ENCODE measurements at regions not wholly inside any gene's neighbourhood (a gene's known extent, or its start where the extent isn't known, plus 50 kb on each side); places are given as distances from the start of the nearest gene placed in this dataset.

GRCh38 chr5:3216386-3216785 is 379.2 kb upstream of the IRX1 start:
- DNase-seq: no peak
- no peaks in the 10 kb centered on the region for H4K20me1 ChIP-seq (ENCODE audit: insufficient read depth, low read length)
- H3K9me3 ChIP-seq (ENCODE audit: insufficient read depth, low read length, severe bottlenecking): no peaks in the 10 kb centered on the region

DNA sequence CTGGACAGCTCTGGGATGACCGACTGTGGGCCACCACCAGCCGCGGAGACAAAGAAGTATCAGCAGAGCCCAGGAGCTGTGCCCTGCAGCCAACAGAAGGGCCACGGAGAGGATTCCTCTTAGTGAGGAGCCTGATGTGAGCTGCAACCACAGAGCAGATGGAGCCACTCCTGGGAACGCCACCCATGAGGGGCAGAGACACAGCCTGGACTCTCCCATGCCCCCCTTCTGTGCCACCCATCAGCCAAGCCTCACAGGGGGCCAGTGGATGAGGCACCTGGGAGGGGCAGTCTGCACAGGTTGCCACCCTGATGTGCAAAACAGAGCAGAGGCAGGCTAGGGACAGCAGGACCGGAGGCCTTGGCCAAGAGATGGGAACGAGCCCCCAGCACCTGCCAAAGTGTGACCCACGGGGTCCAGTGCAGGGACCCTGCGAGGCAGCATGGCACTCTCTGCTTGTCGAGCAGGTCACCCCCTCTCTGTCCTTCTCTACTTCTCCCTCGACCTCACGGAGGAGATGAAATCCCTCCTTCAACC is 380.7 kb upstream of the IRX1 start:
- H3K36me3 ChIP-seq (ENCODE audit: insufficient read depth, low read length): no peaks in the 10 kb centered on the region

More at GRCh38 chr5:3216386-3216785, 379.2 kb upstream of the IRX1 start:
- ATAC-seq (ENCODE audit: insufficient read depth, low read depth): no peak
- no peaks in the 10 kb centered on the region for H3K36me3 ChIP-seq (ENCODE audit: insufficient read depth, low read length)
- H3K4me2 ChIP-seq (ENCODE audit: insufficient read depth, low read length): no peak overlapping the region
- H3K27me3 ChIP-seq (ENCODE audit: insufficient read depth, low read length, poor library complexity): no peaks in the 10 kb centered on the region
- H3K79me2 ChIP-seq (ENCODE audit: insufficient read depth, low read length): no peaks in the 10 kb centered on the region
- no peak overlapping the region for H3K4me3 ChIP-seq (ENCODE audit: low read depth in 1 of 2, low read length in 2 of 2)
- TF ChIP-seq, protein P1, sequence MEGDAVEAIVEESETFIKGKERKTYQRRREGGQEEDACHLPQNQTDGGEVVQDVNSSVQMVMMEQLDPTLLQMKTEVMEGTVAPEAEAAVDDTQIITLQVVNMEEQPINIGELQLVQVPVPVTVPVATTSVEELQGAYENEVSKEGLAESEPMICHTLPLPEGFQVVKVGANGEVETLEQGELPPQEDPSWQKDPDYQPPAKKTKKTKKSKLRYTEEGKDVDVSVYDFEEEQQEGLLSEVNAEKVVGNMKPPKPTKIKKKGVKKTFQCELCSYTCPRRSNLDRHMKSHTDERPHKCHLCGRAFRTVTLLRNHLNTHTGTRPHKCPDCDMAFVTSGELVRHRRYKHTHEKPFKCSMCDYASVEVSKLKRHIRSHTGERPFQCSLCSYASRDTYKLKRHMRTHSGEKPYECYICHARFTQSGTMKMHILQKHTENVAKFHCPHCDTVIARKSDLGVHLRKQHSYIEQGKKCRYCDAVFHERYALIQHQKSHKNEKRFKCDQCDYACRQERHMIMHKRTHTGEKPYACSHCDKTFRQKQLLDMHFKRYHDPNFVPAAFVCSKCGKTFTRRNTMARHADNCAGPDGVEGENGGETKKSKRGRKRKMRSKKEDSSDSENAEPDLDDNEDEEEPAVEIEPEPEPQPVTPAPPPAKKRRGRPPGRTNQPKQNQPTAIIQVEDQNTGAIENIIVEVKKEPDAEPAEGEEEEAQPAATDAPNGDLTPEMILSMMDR (IDR thresholded peaks at IDR 0.05; ENCODE audit: borderline replicate concordance, extremely low read depth, low read length, poor library complexity, severe bottlenecking): no peak
- no peak for TF ChIP-seq EZH2 (IDR thresholded peaks at IDR 0.05; ENCODE audit: borderline replicate concordance, low read depth, low read length, severe bottlenecking)
- no peak overlapping the region for H3K9ac ChIP-seq (ENCODE audit: low read depth, low read length)
- no peak overlapping the region for H3K27ac ChIP-seq (ENCODE audit: low read length)
- H3K4me1 ChIP-seq (ENCODE audit: insufficient read depth, low read length): no peaks in the 10 kb centered on the region
- no peak overlapping the region for H2AFZ ChIP-seq (ENCODE audit: low read depth, low read length)

GRCh38 chr5:3214396-3214795 is 381.2 kb upstream of the IRX1 start:
- no peaks in the 10 kb centered on the region for H3K4me1 ChIP-seq (ENCODE audit: insufficient read depth, low read length)
- no peaks in the 10 kb centered on the region for H3K36me3 ChIP-seq (ENCODE audit: insufficient read depth, low read length)
- DNase-seq (no peak), ATAC-seq (ENCODE audit: insufficient read depth, low read depth) (no peak)
- TF ChIP-seq EZH2 (IDR thresholded peaks at IDR 0.05; ENCODE audit: borderline replicate concordance, low read depth, low read length, severe bottlenecking): no peak
- TF ChIP-seq, protein P1 (IDR thresholded peaks at IDR 0.05; ENCODE audit: borderline replicate concordance, extremely low read depth, low read length, poor library complexity, severe bottlenecking): no peak
- no peaks in the 10 kb centered on the region for H3K27me3 ChIP-seq (ENCODE audit: insufficient read depth, low read length, poor library complexity)
- H3K4me2 ChIP-seq (ENCODE audit: insufficient read depth, low read length): no peak overlapping the region
- no peak overlapping the region for H3K4me3 ChIP-seq (ENCODE audit: low read depth in 1 of 2, low read length in 2 of 2)
- no peak overlapping the region for H3K9ac ChIP-seq (ENCODE audit: low read depth, low read length)
- H3K79me2 ChIP-seq (ENCODE audit: insufficient read depth, low read length): no peaks in the 10 kb centered on the region
- no peak overlapping the region for H2AFZ ChIP-seq (ENCODE audit: low read depth, low read length)
- no peak overlapping the region for H3K27ac ChIP-seq (ENCODE audit: low read length)
- H3K9me3 ChIP-seq (ENCODE audit: insufficient read depth, low read length, severe bottlenecking): no peaks in the 10 kb centered on the region
- H4K20me1 ChIP-seq (ENCODE audit: insufficient read depth, low read length): no peaks in the 10 kb centered on the region

More for the DNA sequence above, 380.7 kb upstream of the IRX1 start:
- H3K27ac ChIP-seq (ENCODE audit: low read length): no peak overlapping the region
- no peaks in the 10 kb centered on the region for H3K79me2 ChIP-seq (ENCODE audit: insufficient read depth, low read length)
- no peaks in the 10 kb centered on the region for H3K27me3 ChIP-seq (ENCODE audit: insufficient read depth, low read length, poor library complexity)
- H3K4me3 ChIP-seq (ENCODE audit: low read depth in 1 of 2, low read length in 2 of 2): no peak overlapping the region
- ATAC-seq (ENCODE audit: insufficient read depth, low read depth) (no peak), DNase-seq (no peak)
- H4K20me1 ChIP-seq (ENCODE audit: insufficient read depth, low read length): no peaks in the 10 kb centered on the region
- TF ChIP-seq, protein P1 (IDR thresholded peaks at IDR 0.05; ENCODE audit: borderline replicate concordance, extremely low read depth, low read length, poor library complexity, severe bottlenecking): no peak
- H3K4me2 ChIP-seq (ENCODE audit: insufficient read depth, low read length): no peak overlapping the region
- no peak overlapping the region for H3K9ac ChIP-seq (ENCODE audit: low read depth, low read length)
- no peak overlapping the region for H2AFZ ChIP-seq (ENCODE audit: low read depth, low read length)
- H3K4me1 ChIP-seq (ENCODE audit: insufficient read depth, low read length): no peaks in the 10 kb centered on the region
- H3K9me3 ChIP-seq (ENCODE audit: insufficient read depth, low read length, severe bottlenecking): no peaks in the 10 kb centered on the region

DNA sequence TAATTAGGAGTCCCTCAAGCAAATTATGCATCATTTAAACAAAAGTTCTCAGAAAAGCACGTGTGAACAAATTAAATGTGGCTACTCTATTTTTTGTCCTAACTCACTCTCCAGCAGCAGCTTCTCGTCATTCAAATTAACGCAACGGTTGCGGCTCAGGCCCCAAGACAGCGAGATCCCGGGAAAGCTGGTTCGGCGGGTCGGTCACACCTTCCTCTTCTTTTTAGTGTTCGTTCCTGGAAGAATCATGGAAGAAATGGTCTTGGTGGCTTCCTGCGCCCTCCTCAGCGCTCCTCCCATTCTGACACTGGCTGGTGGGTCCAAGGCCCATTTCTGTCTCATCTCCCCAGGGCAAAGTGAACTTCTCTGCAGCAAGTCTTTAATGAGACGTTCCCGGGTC is 382.8 kb upstream of the IRX1 start:
- H3K27me3 ChIP-seq (ENCODE audit: insufficient read depth, low read length, poor library complexity): no peaks in the 10 kb centered on the region
- no peak overlapping the region for H3K4me3 ChIP-seq (ENCODE audit: low read depth in 1 of 2, low read length in 2 of 2)
- H3K9me3 ChIP-seq (ENCODE audit: insufficient read depth, low read length, severe bottlenecking): no peaks in the 10 kb centered on the region
- H3K27ac ChIP-seq (ENCODE audit: low read length): no peak overlapping the region
- H3K36me3 ChIP-seq (ENCODE audit: insufficient read depth, low read length): no peaks in the 10 kb centered on the region
- no peaks in the 10 kb centered on the region for H3K79me2 ChIP-seq (ENCODE audit: insufficient read depth, low read length)
- no peak overlapping the region for H3K4me2 ChIP-seq (ENCODE audit: insufficient read depth, low read length)
- ATAC-seq (ENCODE audit: insufficient read depth, low read depth): no peak
- H3K9ac ChIP-seq (ENCODE audit: low read depth, low read length): no peak overlapping the region
- H4K20me1 ChIP-seq (ENCODE audit: insufficient read depth, low read length): no peaks in the 10 kb centered on the region
- H3K4me1 ChIP-seq (ENCODE audit: insufficient read depth, low read length): no peaks in the 10 kb centered on the region
- TF ChIP-seq EZH2 (IDR thresholded peaks at IDR 0.05; ENCODE audit: borderline replicate concordance, low read depth, low read length, severe bottlenecking): no peak
- TF ChIP-seq, protein P1 (IDR thresholded peaks at IDR 0.05; ENCODE audit: borderline replicate concordance, extremely low read depth, low read length, poor library complexity, severe bottlenecking): no peak
- no peak overlapping the region for H2AFZ ChIP-seq (ENCODE audit: low read depth, low read length)
- no peak for DNase-seq

All from DND-41 (cell line).